Cardiac fibroblast (primary cell): ENCODE measurements at regions not wholly inside any gene's neighbourhood (a gene's known extent, or its start where the extent isn't known, plus 50 kb on each side); places are given as distances from the start of the nearest gene placed in this dataset.
A peak's percentile ranks its signal among the peaks of the same experiment; 100 is the strongest.

Experiments
- DNase-seq, 2 donors: peaks; one replicate each; pipeline versions ENCODE4 v3.0.0 to v3.0.0-alpha.2; 2010; ENCODE audit warnings: low read depth in 2 of 2
- H3K4me3 ChIP-seq, 2 donors: replicated peaks in 1 of 2; 1 replicate in 1 of 2; 2 replicates in 1 of 2; pipeline ENCODE4 v1.5.1; 2011; ENCODE audit warnings: low read depth in 2 of 2, low read length in 2 of 2, mild to moderate bottlenecking in 2 of 2, moderate library complexity in 1 of 2
- CTCF ChIP-seq: IDR thresholded peaks from one replicate; pipeline ENCODE4 v1.5.1; 2011; ENCODE audit warnings: low read depth, mild to moderate bottlenecking, low read length, inconsistent platforms

GRCh38 chr1:199696225-199696624 is 331.3 kb upstream of the NR5A2 start:
- DNase-seq: no peak
- H3K4me3 ChIP-seq: no peak overlapping the region
- no peak for TF ChIP-seq CTCF

- TF ChIP-seq CTCF: no peak
- DNase-seq: no peak
- no peak overlapping the region for H3K4me3 ChIP-seq
Observed at GRCh38 chr1:199698222-199698621, 329.3 kb upstream of the NR5A2 start.

GRCh38 chr1:199700551-199700950 is 327.0 kb upstream of the NR5A2 start:
- DNase-seq: no peak
- no peak for TF ChIP-seq CTCF
- no peak overlapping the region for H3K4me3 ChIP-seq

- peak in 1 of 2 donors; percentile 12 for DNase-seq
- TF ChIP-seq CTCF: no peak
Observed at GRCh38 chr1:199701726-199702125, 325.8 kb upstream of the NR5A2 start.

GRCh38 chr1:199704231-199704630 is 323.3 kb upstream of the NR5A2 start:
- no peak overlapping the region for H3K4me3 ChIP-seq
- DNase-seq: no peak
- no peak for TF ChIP-seq CTCF

More at GRCh38 chr1:199701726-199702125, 325.8 kb upstream of the NR5A2 start:
- H3K4me3 ChIP-seq: no peak overlapping the region

- no peak for DNase-seq
- H3K4me3 ChIP-seq: no peak overlapping the region
- TF ChIP-seq CTCF: no peak
Observed at GRCh38 chr1:199705825-199706224, 321.7 kb upstream of the NR5A2 start.

- TF ChIP-seq CTCF: no peak
- no peak overlapping the region for H3K4me3 ChIP-seq
- no peak for DNase-seq
Observed at GRCh38 chr1:199706826-199707606, 320.5 kb upstream of the NR5A2 start.
